DMS 273 treated with DMSO at 0.1 percent for 48 hours (cell line): ENCODE measurements at regions not wholly inside any gene's neighbourhood (a gene's known extent, or its start where the extent isn't known, plus 50 kb on each side); places are given as distances from the start of the nearest gene placed in this dataset.

Experiments used
- DNase-seq: peaks from one replicate; lab custom pipeline; 2025; lab: John Stamatoyannopoulos, UW

GRCh38 chr4:151887031-151887815 is 126.4 kb upstream of the GATB start:
- DNase-seq, result no peak

- DNase-seq, result no peak
These were observed 124.3 kb upstream of the GATB start for GRCh38 chr4:151885123-151885522.

- no peak for DNase-seq
These were observed 122.9 kb upstream of the GATB start for GRCh38 chr4:151883747-151884146.

- DNase-seq, result no peak
These were observed 121.4 kb upstream of the GATB start for GRCh38 chr4:151882072-151882803.

- no peak for DNase-seq
These were observed 119.1 kb upstream of the GATB start for GRCh38 chr4:151879705-151880445.

- no peak for DNase-seq
These were observed 115.7 kb upstream of the GATB start for GRCh38 chr4:151876381-151876988.

GRCh38 chr4:151874328-151874727 is 113.5 kb upstream of the GATB start:
- no peak for DNase-seq

- no peak for DNase-seq
These were observed 105.7 kb upstream of the GATB start for GRCh38 chr4:151866592-151866918.

- no peak for DNase-seq
These were observed 105.2 kb upstream of the GATB start for GRCh38 chr4:151865744-151866591.

- no peak for DNase-seq
These were observed 104.5 kb upstream of the GATB start for GRCh38 chr4:151865312-151865711.

GRCh38 chr4:151864068-151864467 is 103.3 kb upstream of the GATB start:
- DNase-seq, result no peak

- no peak for DNase-seq
These were observed 102.0 kb upstream of the GATB start for GRCh38 chr4:151862766-151863165.

GRCh38 chr4:151860561-151861093 is 99.8 kb upstream of the GATB start:
- DNase-seq, result no peak

- no peak for DNase-seq
These were observed 98.8 kb upstream of the GATB start for GRCh38 chr4:151859641-151860040.

- no peak for DNase-seq
These were observed 97.5 kb upstream of the GATB start for GRCh38 chr4:151858356-151858755.

- no peak for DNase-seq
These were observed 96.6 kb upstream of the GATB start for GRCh38 chr4:151857368-151857767.

GRCh38 chr4:151855747-151856146 is 94.9 kb upstream of the GATB start:
- DNase-seq, result no peak

GRCh38 chr4:151854731-151855130 is 93.9 kb upstream of the GATB start:
- no peak for DNase-seq

- DNase-seq, result no peak
These were observed 92.2 kb upstream of the GATB start for GRCh38 chr4:151853034-151853433.

- DNase-seq, result no peak
These were observed 91.4 kb upstream of the GATB start for GRCh38 chr4:151852202-151852601.

- no peak for DNase-seq
These were observed 90.5 kb upstream of the GATB start for GRCh38 chr4:151851354-151851753.
